ENCODE measurements at regions not wholly inside any gene's neighbourhood (a gene's known extent, or its start where the extent isn't known, plus 50 kb on each side); places are given as distances from the start of the nearest gene placed in this dataset.

DNA sequence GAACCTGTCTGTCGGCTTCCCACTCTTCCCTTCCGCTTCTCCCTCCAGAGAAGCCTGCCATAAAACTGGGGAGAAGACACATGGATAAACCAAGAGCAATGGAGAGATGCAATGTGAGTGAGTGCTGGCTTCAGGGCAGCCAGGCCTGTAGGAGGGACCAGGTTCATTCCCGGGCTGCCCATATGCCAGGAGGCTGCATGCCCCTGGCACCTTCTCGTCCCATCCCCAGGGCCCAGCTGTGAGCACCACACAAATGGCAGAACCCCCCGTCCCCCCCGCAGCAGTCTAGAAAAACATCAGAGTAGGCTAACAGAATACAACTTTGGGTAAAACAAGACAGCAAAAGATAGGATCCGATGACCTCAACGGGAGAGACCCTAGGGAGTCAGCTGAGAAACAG, 341.3 kb upstream of the SHH start:
- no peak for DNase-seq (ENCODE audit: low spot score)

GRCh38 chr7:156152390-156152789, 340.1 kb upstream of the SHH start:
- DNase-seq (ENCODE audit: low spot score): no peak

- no peak for DNase-seq (ENCODE audit: low spot score)
Measured at GRCh38 chr7:156151658-156152057, 339.4 kb upstream of the SHH start.

GRCh38 chr7:156151078-156151477, 338.8 kb upstream of the SHH start:
- DNase-seq (ENCODE audit: low spot score): no peak

- DNase-seq (ENCODE audit: low spot score): no peak
Measured at GRCh38 chr7:156148995-156149394, 336.7 kb upstream of the SHH start.

DNA sequence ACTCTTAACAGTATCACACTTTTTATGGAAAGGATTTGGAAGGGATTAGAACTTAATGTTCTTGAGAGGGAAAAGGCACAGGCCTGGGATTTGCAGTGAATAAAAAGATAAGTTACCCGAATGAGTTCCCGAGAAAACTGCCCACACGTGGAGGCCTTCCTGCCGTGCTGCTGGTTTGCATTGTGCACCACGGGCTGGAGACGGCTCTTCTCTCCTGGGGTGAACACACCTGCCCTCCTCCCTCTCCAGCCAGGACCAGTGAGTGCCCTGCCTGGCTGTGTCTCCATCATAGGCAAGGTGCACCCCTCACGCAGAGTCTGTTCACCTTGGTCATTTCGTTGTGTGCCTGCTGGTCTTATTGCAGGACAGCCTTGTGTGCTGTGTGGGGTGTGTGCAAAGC, 336.3 kb upstream of the SHH start:
- no peak for DNase-seq (ENCODE audit: low spot score)

- DNase-seq (ENCODE audit: low spot score): no peak
Measured at GRCh38 chr7:156147756-156148504, 335.7 kb upstream of the SHH start.

DNA sequence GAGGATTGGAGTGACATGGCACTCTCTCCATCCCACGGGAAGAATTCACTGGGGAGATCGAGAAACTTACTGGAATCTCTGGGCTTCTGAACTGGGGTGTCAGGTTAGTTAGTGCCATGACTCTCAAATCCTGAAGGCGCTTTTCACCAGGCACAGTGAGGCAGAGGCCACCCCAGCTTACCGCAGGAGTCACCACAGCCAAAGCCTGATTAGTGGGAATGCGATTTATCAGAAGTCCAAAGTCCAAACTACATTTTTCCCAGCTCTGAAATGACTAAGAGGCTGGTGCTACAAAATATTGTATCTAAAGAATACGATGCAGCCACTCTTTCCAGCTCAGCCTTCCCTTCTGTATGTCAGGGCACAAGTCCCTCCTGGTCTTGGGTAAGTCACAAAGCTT, 334.8 kb upstream of the SHH start:
- no peak for DNase-seq (ENCODE audit: low spot score)

DNA sequence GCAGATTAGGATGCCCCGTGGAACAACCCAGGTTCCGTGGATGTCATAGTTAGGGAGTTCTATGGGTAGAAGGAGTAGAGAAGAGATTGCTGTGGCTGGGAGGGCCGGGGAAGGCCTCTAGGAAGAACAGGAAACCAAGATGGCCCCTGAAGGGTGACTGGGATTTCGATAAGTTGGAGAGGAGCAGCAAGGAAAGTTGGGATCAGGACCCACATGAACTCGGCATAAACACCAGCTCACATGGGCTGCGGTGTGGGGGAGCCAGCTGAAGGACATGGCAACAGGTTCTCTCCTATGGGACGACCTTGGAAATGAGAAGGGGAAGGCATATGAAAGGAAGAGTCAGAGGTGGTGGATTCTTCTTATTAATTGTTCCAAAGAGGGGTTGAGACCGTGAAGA, 333.7 kb upstream of the SHH start:
- DNase-seq (ENCODE audit: low spot score): no peak

- no peak for DNase-seq (ENCODE audit: low spot score)
Measured at GRCh38 chr7:156145184-156145583, 332.9 kb upstream of the SHH start.

DNA sequence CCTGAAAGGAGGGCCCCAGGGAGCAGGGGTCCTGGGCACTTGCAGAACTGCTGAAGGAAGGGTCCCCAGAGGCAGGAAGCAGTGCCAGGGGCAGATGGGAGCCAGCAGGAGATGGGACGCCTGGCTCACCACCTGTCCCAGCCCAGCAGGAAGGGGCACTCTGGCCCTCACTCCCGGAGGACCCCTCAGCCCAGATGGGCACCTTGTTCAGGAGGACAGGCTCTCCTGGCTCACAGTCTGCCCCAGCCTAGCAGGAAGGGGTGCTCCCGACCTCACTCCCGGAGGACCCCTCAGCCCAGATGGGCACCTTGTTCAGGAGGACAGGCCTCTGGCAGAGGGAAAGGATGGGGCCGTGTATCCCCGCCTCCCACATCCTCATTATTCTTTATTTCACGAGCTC, 331.4 kb upstream of the SHH start:
- no peak for DNase-seq (ENCODE audit: low spot score)

- no peak for DNase-seq (ENCODE audit: low spot score)
Measured at GRCh38 chr7:156143158-156143557, 330.9 kb upstream of the SHH start.

DNA sequence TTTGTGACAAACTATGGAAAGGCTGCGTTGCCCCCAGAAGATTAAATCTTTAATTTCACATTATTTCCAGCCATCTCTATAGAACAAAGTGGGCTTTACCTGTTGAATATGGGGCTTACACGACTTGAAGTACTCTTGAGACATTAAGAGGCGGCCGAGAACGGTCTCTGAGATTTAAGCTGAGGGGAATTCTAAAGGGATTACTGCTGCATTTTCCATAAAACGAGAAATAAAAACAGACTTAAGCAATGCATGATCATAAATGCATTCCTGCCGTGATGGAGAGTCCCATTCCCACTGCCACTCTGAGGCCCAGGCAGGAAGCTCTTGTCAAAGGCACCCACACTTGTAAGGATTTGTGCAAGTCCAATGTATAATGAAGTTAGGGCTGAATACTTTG, 329.7 kb upstream of the SHH start:
- DNase-seq (ENCODE audit: low spot score): no peak

GRCh38 chr7:156140896-156141295, 328.6 kb upstream of the SHH start:
- no peak for DNase-seq (ENCODE audit: low spot score)

- DNase-seq (ENCODE audit: low spot score): no peak
Measured at GRCh38 chr7:156140447-156140846, 328.2 kb upstream of the SHH start.

GRCh38 chr7:156139633-156140032, 327.4 kb upstream of the SHH start:
- DNase-seq (ENCODE audit: low spot score): no peak

- no peak for DNase-seq (ENCODE audit: low spot score)
Measured at GRCh38 chr7:156139112-156139511, 326.8 kb upstream of the SHH start.

GRCh38 chr7:156131881-156132280, 319.6 kb upstream of the SHH start:
- DNase-seq (ENCODE audit: low spot score): no peak

GRCh38 chr7:156129522-156129921, 317.3 kb upstream of the SHH start:
- no peak for DNase-seq (ENCODE audit: low spot score)

- no peak for DNase-seq (ENCODE audit: low spot score)
Measured at GRCh38 chr7:156128496-156128895, 316.2 kb upstream of the SHH start.

DNA sequence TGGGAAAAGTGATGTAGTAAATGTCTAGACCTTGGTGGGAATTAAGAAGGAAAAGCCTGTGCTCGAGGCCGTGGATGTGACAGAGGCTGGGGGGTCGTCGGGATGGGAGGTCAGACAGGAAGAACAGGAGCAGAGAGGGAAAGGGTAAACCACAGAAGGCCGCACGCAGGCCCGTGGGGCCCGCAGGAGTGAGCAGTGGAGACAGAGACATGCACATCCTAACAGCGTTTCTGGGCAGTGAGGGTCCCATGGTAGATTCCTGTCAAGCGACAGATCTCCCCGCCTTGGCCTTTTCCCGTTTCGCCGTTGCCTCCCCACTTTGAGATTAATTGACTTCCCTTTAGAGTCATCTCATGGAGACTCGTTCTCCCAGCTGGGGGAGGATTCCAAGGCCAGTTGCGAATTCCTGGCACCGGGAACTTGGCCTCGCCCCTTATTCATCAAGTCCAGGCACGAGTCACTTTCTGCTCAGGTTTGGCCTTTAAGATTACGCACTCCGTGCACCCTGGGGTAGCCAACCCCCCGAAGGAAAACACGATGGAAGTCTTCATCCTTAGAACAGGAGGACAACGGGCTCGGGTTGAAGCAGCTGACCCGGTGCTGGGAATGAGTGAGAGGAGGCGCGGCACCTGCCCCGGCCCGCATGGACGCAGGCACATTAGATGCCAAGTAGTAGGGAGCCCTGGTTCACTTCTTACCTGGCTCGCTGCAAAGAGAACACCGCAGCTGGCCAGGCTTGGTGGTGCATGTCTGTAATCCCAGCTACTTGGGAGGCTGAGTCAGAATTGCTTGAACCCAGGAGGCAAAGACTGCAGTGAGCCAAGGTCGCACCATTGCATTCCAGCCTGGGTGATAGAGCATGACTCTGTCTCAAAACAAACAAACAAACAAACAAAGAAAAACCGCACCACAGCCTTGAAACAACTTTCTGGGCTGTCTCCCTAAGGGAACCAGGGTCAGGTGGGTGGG, 315.2 kb upstream of the SHH start:
- no peak for DNase-seq (ENCODE audit: low spot score)

GRCh38 chr7:156125841-156126730, 313.8 kb upstream of the SHH start:
- no peak for DNase-seq (ENCODE audit: low spot score)

Measured in CD4-positive, alpha-beta T cell treated with Interleukin-15 for 4 hours (primary cell).